Transverse colon (tissue), 4 donors: ENCODE measurements at regions not wholly inside any gene's neighbourhood (a gene's known extent, or its start where the extent isn't known, plus 50 kb on each side); places are given as distances from the start of the nearest gene placed in this dataset.
A peak's percentile ranks its signal among the peaks of the same experiment; 100 is the strongest.

ENCODE experiments used
- DNase-seq: peaks from one replicate; pipeline ENCODE4 v3.0.0-alpha.2; 2019
- H3K27ac ChIP-seq, 4 donors: fragments of 200-600 bp; sonication (generic); 2 replicates each; pipeline ENCODE4 v1.5.1; 2016 to 2018; ENCODE audit warnings: inconsistent platforms in 4 of 4
- H3K27me3 ChIP-seq: fragments of 200-600 bp; sonication (generic); 2 replicates; pipeline ENCODE4 v1.5.1; 2017; ENCODE audit warnings: inconsistent platforms
- H3K36me3 ChIP-seq, 4 donors: fragments of 200-600 bp; sonication (generic); 2 replicates each; pipeline ENCODE4 v1.5.1; 2017 to 2019; ENCODE audit warnings: inconsistent platforms in 4 of 4
- H3K4me1 ChIP-seq, 4 donors: fragments of 200-600 bp; sonication (generic); 2 replicates each; pipeline ENCODE4 v1.5.1; 2017 to 2020; ENCODE audit warnings: inconsistent platforms in 4 of 4
- H3K4me3 ChIP-seq, 4 donors: fragments of 200-600 bp; sonication (generic); 1 replicate in 1 of 4; 2 replicates in 3 of 4; pipeline versions ENCODE4 v1.5.1 to v1.6.1; 2017 to 2019; ENCODE audit warnings: inconsistent platforms in 4 of 4
- H3K9me3 ChIP-seq, 2 donors: fragments of 200-600 bp; sonication (generic); 2 replicates each; pipeline ENCODE4 v1.5.1; 2017 to 2019; ENCODE audit warnings: inconsistent platforms in 2 of 2
- CTCF ChIP-seq, 5 experiments: fragments of 200-600 bp in 3 of 5; fragments of 450-650 bp in 2 of 5; sonication (generic) in 3 of 5; IDR thresholded peaks; 1 replicate in 2 of 5; 2 replicates in 3 of 5; pipeline ENCODE4 v1.5.1; 2016 to 2017; ENCODE audit warnings: antibody characterized with exemption in 5 of 5, inconsistent platforms in 3 of 5, mild to moderate bottlenecking in 2 of 5, moderate library complexity in 1 of 5
- EP300 ChIP-seq: sonication (generic); formaldehyde crosslinking; IDR thresholded peaks from one replicate; pipeline ENCODE4 v1.6.1; 2017; ENCODE audit warnings: antibody characterized with exemption, low read depth
- POLR2A ChIP-seq: fragments of 450-650 bp; IDR thresholded peaks from one replicate; pipeline ENCODE4 v1.6.1; 2016; ENCODE audit warnings: antibody characterized with exemption, mild to moderate bottlenecking, moderate library complexity
- POLR2AphosphoS5 ChIP-seq, 3 donors: sonication (generic); formaldehyde crosslinking; IDR thresholded peaks; one replicate each; pipeline ENCODE4 v1.6.1; 2016; ENCODE audit warnings: antibody characterized with exemption in 3 of 3
- WGBS, 2 donors: methylation state at CpG; one replicate each; pipeline ENCODE4 v1.1.5; 2018; ENCODE audit warnings: low coverage in 1 of 2; 5-methylcytosine and 5-hydroxymethylcytosine counted together
- in situ Hi-C, 4 donors: fragments of 200-750 bp; cut with MboI; loops; one replicate each; pipeline versions ENCODE4 v1.15.0 to v1.15.1; 2017; ENCODE audit warnings: low sequenced_read_pairs in 3 of 4, low pct_ligation_motif_present in 1 of 4, low pct_unique_long_range_greater_than_20kb in 1 of 4
- intact Hi-C: fragments of 100-400 bp; cut with DNase I; formaldehyde crosslinking; loops from one replicate; pipeline ENCODE4 v1.15.1; 2023; ENCODE audit warnings: low total_unique reads

- WGBS, 2 donors: 69% methylated on average over 2 of the region's 2 CpGs
- intact Hi-C loops (no loop called here), in situ Hi-C loops (no loop called here)
- H3K27me3 ChIP-seq: no peaks in the 10 kb centered on the region
- no peaks in the 10 kb centered on the region for H3K9me3 ChIP-seq
- TF ChIP-seq CTCF (IDR thresholded peaks at IDR 0.05): no peak
- TF ChIP-seq POLR2AphosphoS5 (IDR thresholded peaks at IDR 0.05): peak in 2 of 3 donors; percentile 14 to 19
- no peak for TF ChIP-seq POLR2A
- TF ChIP-seq EP300: no peak
- no peak overlapping the region for H3K27ac ChIP-seq
- H3K36me3 ChIP-seq: no peaks in the 10 kb centered on the region
- H3K4me3 ChIP-seq: no peak overlapping the region
- no peak for DNase-seq
- peaks cover 3 to 14% (median 12%) of the 10 kb centered on the region in 4 donors for H3K4me1 ChIP-seq
These were observed 160.1 kb downstream of the TMX1 start for GRCh38 chr14:51400139-51400538.

GRCh38 chr14:51401272-51401671, 161.2 kb downstream of the TMX1 start:
- Histone ChIP-seq H3K4me1 (peaks cover 0 to 12% (median 3%) of the 10 kb centered on the region in 4 donors), H3K27ac (peak overlapping the region; percentile 1 to 63 (median 37)), H3K9me3 (no peaks in the 10 kb centered on the region), H3K4me3 (no peak overlapping the region), H3K27me3 (no peaks in the 10 kb centered on the region), H3K36me3 (no peaks in the 10 kb centered on the region)
- intact Hi-C loops (no loop called here), in situ Hi-C loops (no loop called here)
- TF ChIP-seq POLR2AphosphoS5 (IDR thresholded peaks at IDR 0.05) (no peak), POLR2A (no peak), EP300 (no peak), CTCF (IDR thresholded peaks at IDR 0.05) (no peak)
- no peak for DNase-seq
- WGBS, 2 donors: 59 to 67% methylated on average over 1 to 2 of the region's 2 CpGs

GRCh38 chr14:51401756-51402155, 161.7 kb downstream of the TMX1 start:
- intact Hi-C loops (no loop called here), in situ Hi-C loops (no loop called here)
- H3K27ac ChIP-seq: peak overlapping the region; percentile 1 to 63 (median 37)
- H3K27me3 ChIP-seq: no peaks in the 10 kb centered on the region
- no peak for TF ChIP-seq POLR2AphosphoS5 (IDR thresholded peaks at IDR 0.05)
- no peak for TF ChIP-seq EP300
- no peak for TF ChIP-seq POLR2A
- TF ChIP-seq CTCF (IDR thresholded peaks at IDR 0.05): no peak
- H3K9me3 ChIP-seq: no peaks in the 10 kb centered on the region
- no peak for DNase-seq
- H3K4me1 ChIP-seq: peaks cover 0 to 10% (median 3%) of the 10 kb centered on the region in 4 donors
- no peak overlapping the region for H3K4me3 ChIP-seq
- no peaks in the 10 kb centered on the region for H3K36me3 ChIP-seq
- WGBS, 2 donors: 18 to 51% methylated on average over 2 of the region's 2 CpGs

- no peak for TF ChIP-seq POLR2AphosphoS5 (IDR thresholded peaks at IDR 0.05)
- no peak for TF ChIP-seq EP300
- TF ChIP-seq CTCF (IDR thresholded peaks at IDR 0.05): no peak
- TF ChIP-seq POLR2A: no peak
- intact Hi-C loops (no loop called here), in situ Hi-C loops (no loop called here)
- no peak for DNase-seq
- Histone ChIP-seq H3K27ac (no peak overlapping the region), H3K36me3 (no peaks in the 10 kb centered on the region), H3K9me3 (no peaks in the 10 kb centered on the region), H3K4me3 (no peak overlapping the region), H3K4me1 (no peaks in the 10 kb centered on the region), H3K27me3 (no peaks in the 10 kb centered on the region)
- WGBS, 2 donors: 42 to 58% methylated on average over 2 to 3 of the region's 3 CpGs
These were observed 170.8 kb downstream of the TMX1 start for GRCh38 chr14:51410897-51411296.
